Upper lobe of left lung (tissue), 4 donors: ENCODE measurements at regions not wholly inside any gene's neighbourhood (a gene's known extent, or its start where the extent isn't known, plus 50 kb on each side); places are given as distances from the start of the nearest gene placed in this dataset.

Source experiments
- EP300 ChIP-seq, 4 donors: sonication (generic); formaldehyde crosslinking; IDR thresholded peaks; one replicate each; pipeline ENCODE4 v1.5.1; 2017; ENCODE audit warnings: antibody characterized with exemption in 4 of 4, control low read depth in 2 of 4
- TF ChIP-seq, protein P1 (sequence below), 6 experiments: fragments of 450-650 bp in 4 of 6; fragments of 200-600 bp in 2 of 6; sonication (generic) in 2 of 6; IDR thresholded peaks; one replicate each; pipeline ENCODE4 v1.5.1; 2016 to 2019; ENCODE audit warnings: antibody characterized with exemption in 6 of 6

DNA sequence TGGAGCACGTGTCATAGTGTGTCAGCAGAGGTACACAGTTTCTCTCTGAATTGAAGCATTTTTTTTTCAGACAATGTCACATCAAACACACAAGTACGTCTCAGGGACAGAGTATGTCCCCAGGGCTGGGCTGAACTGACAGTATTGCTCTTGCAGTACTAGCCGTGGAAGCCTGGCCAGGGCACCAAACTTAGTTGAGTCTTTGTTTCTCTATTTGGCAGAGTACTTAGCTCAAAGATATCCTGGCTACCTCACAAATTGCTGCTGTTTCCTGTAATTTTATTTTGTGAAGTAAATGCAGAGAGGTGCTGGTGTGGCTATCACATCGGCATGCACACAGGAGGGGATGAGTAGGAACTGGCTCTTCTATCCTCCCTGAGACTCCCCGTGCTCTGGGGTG is 691.6 kb upstream of the HS6ST1 start:
- TF ChIP-seq EP300 (IDR thresholded peaks at IDR 0.05), result no peak
- TF ChIP-seq, protein P1, sequence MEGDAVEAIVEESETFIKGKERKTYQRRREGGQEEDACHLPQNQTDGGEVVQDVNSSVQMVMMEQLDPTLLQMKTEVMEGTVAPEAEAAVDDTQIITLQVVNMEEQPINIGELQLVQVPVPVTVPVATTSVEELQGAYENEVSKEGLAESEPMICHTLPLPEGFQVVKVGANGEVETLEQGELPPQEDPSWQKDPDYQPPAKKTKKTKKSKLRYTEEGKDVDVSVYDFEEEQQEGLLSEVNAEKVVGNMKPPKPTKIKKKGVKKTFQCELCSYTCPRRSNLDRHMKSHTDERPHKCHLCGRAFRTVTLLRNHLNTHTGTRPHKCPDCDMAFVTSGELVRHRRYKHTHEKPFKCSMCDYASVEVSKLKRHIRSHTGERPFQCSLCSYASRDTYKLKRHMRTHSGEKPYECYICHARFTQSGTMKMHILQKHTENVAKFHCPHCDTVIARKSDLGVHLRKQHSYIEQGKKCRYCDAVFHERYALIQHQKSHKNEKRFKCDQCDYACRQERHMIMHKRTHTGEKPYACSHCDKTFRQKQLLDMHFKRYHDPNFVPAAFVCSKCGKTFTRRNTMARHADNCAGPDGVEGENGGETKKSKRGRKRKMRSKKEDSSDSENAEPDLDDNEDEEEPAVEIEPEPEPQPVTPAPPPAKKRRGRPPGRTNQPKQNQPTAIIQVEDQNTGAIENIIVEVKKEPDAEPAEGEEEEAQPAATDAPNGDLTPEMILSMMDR (IDR thresholded peaks at IDR 0.05), result no peak
